Stomach (tissue), 8 donors: ENCODE measurements at regions not wholly inside any gene's neighbourhood (a gene's known extent, or its start where the extent isn't known, plus 50 kb on each side); places are given as distances from the start of the nearest gene placed in this dataset.

Experiments used
- DNase-seq, 2 donors: peaks; one replicate each; pipeline versions ENCODE4 v3.0.0 to v3.0.0-alpha.2; 2013 to 2019
- H3K27ac ChIP-seq, 5 donors: fragments of 200-600 bp in 4 of 5; sonication (generic) in 4 of 5; one replicate each; pipeline ENCODE4 v1.5.1; 2013 to 2019; ENCODE audit warnings: mild to moderate bottlenecking in 1 of 5, moderate library complexity in 1 of 5
- H3K27me3 ChIP-seq, 3 donors: fragments of 200-600 bp; sonication (generic); one replicate each; pipeline ENCODE4 v1.5.1; 2017 to 2019; ENCODE audit warnings: mixed run types in 1 of 3
- H3K36me3 ChIP-seq, 4 donors: fragments of 200-600 bp; sonication (generic); 1 replicate in 3 of 4; 2 replicates in 1 of 4; pipeline ENCODE4 v1.5.1; 2016 to 2019
- H3K4me1 ChIP-seq, 4 donors: fragments of 200-600 bp; sonication (generic); one replicate each; pipeline ENCODE4 v1.5.1; 2016 to 2019
- H3K4me3 ChIP-seq, 4 donors: fragments of 200-600 bp; sonication (generic) in 3 of 4; one replicate each; pipeline ENCODE4 v1.5.1; 2016 to 2019; ENCODE audit warnings: mild to moderate bottlenecking in 1 of 4
- H3K9me3 ChIP-seq, 4 donors: fragments of 200-600 bp; sonication (generic); one replicate each; pipeline ENCODE4 v1.5.1; 2016 to 2019
- CTCF ChIP-seq, 7 experiments: fragments of 450-650 bp in 4 of 7; fragments of 200-600 bp in 3 of 7; sonication (generic) in 3 of 7; IDR thresholded peaks; one replicate each; pipeline ENCODE4 v1.5.1; 2016 to 2019; ENCODE audit warnings: antibody characterized with exemption in 7 of 7, control low read depth in 2 of 7, mild to moderate bottlenecking in 1 of 7
- EP300 ChIP-seq: sonication (generic); formaldehyde crosslinking; IDR thresholded peaks from one replicate; pipeline ENCODE4 v1.6.1; 2017; ENCODE audit warnings: antibody characterized with exemption
- POLR2A ChIP-seq, 4 donors: fragments of 450-650 bp; IDR thresholded peaks; one replicate each; pipeline ENCODE4 v1.6.1; 2016; ENCODE audit warnings: antibody characterized with exemption in 4 of 4, control low read depth in 2 of 4, mild to moderate bottlenecking in 1 of 4, moderate library complexity in 1 of 4
- POLR2AphosphoS5 ChIP-seq, 3 donors: sonication (generic); formaldehyde crosslinking; IDR thresholded peaks; one replicate each; pipeline ENCODE4 v1.6.1; 2016; ENCODE audit warnings: antibody characterized with exemption in 3 of 3
- WGBS, 5 donors: extraction: QIAGEN DNeasy Blood & Tissue Kit in 3 of 5; methylation state at CpG; one replicate each; pipeline versions ENCODE4 v1.1.5 to v1.1.7; 2013 to 2018; 5-methylcytosine and 5-hydroxymethylcytosine counted together
- intact Hi-C: fragments of 100-400 bp; cut with DNase I; formaldehyde crosslinking; loops from one replicate; pipeline ENCODE4 v1.15.1; 2023; ENCODE audit warnings: low total_unique reads
- donor health status: healthy with polysubstance abuse.
- donor health status: Bipolar disorder and iron deficiency.
- donor health status: healthy.

GRCh38 chr1:184166485-184166884 lies 115.0 kb downstream of the TSEN15 start:
- Histone ChIP-seq H3K27ac (no peak overlapping the region), H3K27me3 (no peaks in the 10 kb centered on the region), H3K9me3 (no peaks in the 10 kb centered on the region), H3K36me3 (no peaks in the 10 kb centered on the region), H3K4me3 (no peak overlapping the region), H3K4me1 (peaks cover 0 to 26% (median 0%) of the 10 kb centered on the region in 4 donors)
- intact Hi-C loops, result no loop called here
- TF ChIP-seq CTCF (IDR thresholded peaks at IDR 0.05), result no peak
- no peak for TF ChIP-seq POLR2A (IDR thresholded peaks at IDR 0.05)
- TF ChIP-seq POLR2AphosphoS5 (IDR thresholded peaks at IDR 0.05), result no peak
- TF ChIP-seq EP300, result no peak
- WGBS, 5 donors, result 74 to 84% (median 78%) methylated on average over 3 of the region's 3 CpGs
- DNase-seq, result no peak

- Histone ChIP-seq H3K27ac (no peak overlapping the region), H3K36me3 (no peaks in the 10 kb centered on the region), H3K9me3 (no peaks in the 10 kb centered on the region), H3K4me3 (no peak overlapping the region), H3K4me1 (peaks cover 0 to 18% (median 0%) of the 10 kb centered on the region in 4 donors), H3K27me3 (no peaks in the 10 kb centered on the region)
- TF ChIP-seq EP300 (no peak), POLR2A (IDR thresholded peaks at IDR 0.05) (no peak), POLR2AphosphoS5 (IDR thresholded peaks at IDR 0.05) (no peak), CTCF (IDR thresholded peaks at IDR 0.05) (no peak)
- WGBS, 5 donors, result 50 to 67% (median 60%) methylated on average over 1 of the region's 1 CpG
- intact Hi-C loops, result no loop called here
- no peak for DNase-seq
Measured at GRCh38 chr1:184167352-184167751, 115.8 kb downstream of the TSEN15 start.

GRCh38 chr1:184170719-184171118 lies 119.2 kb downstream of the TSEN15 start:
- H3K27me3 ChIP-seq, result no peaks in the 10 kb centered on the region
- H3K27ac ChIP-seq, result no peak overlapping the region
- H3K36me3 ChIP-seq, result no peaks in the 10 kb centered on the region
- no peak for DNase-seq
- no peak for TF ChIP-seq POLR2AphosphoS5 (IDR thresholded peaks at IDR 0.05)
- no peak for TF ChIP-seq POLR2A (IDR thresholded peaks at IDR 0.05)
- TF ChIP-seq CTCF (IDR thresholded peaks at IDR 0.05), result no peak
- no peak for TF ChIP-seq EP300
- no peaks in the 10 kb centered on the region for H3K4me1 ChIP-seq
- intact Hi-C loops, result no loop called here
- H3K4me3 ChIP-seq, result no peak overlapping the region
- H3K9me3 ChIP-seq, result no peaks in the 10 kb centered on the region

- Histone ChIP-seq H3K4me1 (no peaks in the 10 kb centered on the region), H3K36me3 (no peaks in the 10 kb centered on the region), H3K27me3 (no peaks in the 10 kb centered on the region), H3K9me3 (no peaks in the 10 kb centered on the region), H3K4me3 (no peak overlapping the region), H3K27ac (no peak overlapping the region)
- WGBS, 5 donors, result 81 to 95% (median 88%) methylated on average over 2 of the region's 2 CpGs
- no peak for DNase-seq
- TF ChIP-seq POLR2A (IDR thresholded peaks at IDR 0.05), result no peak
- no peak for TF ChIP-seq EP300
- TF ChIP-seq CTCF (IDR thresholded peaks at IDR 0.05), result no peak
- TF ChIP-seq POLR2AphosphoS5 (IDR thresholded peaks at IDR 0.05), result no peak
- intact Hi-C loops, result no loop called here
Measured at GRCh38 chr1:184176058-184176457, 124.5 kb downstream of the TSEN15 start.
